AG09309 (cell line): ENCODE measurements at regions not wholly inside any gene's neighbourhood (a gene's known extent, or its start where the extent isn't known, plus 50 kb on each side); places are given as distances from the start of the nearest gene placed in this dataset.
A peak's percentile ranks its signal among the peaks of the same experiment; 100 is the strongest.

Experiments used
- DNase-seq: peaks from one replicate; pipeline ENCODE4 v3.0.0-alpha.2; 2010; ENCODE audit warnings: low read depth
- H3K4me3 ChIP-seq: 2 replicates; pipeline ENCODE4 v1.5.1; 2011; ENCODE audit warnings: mild to moderate bottlenecking, low read depth, low read length, moderate library complexity; ENCODE audit not compliant: control insufficient read depth
- CTCF ChIP-seq: IDR thresholded peaks from 2 replicates; pipeline ENCODE4 v1.5.1; 2011; ENCODE audit warnings: mild to moderate bottlenecking, low read depth, low read length, inconsistent platforms; ENCODE audit not compliant: insufficient read depth, control insufficient read depth; ENCODE audit errors: missing control alignments

GRCh38 chr5:127223256-127223974 is 67.2 kb upstream of the MEGF10 start:
- TF ChIP-seq CTCF: no peak
- no peak overlapping the region for H3K4me3 ChIP-seq
- no peak for DNase-seq

- no peak for DNase-seq
- H3K4me3 ChIP-seq: no peak overlapping the region
- no peak for TF ChIP-seq CTCF
Measured at GRCh38 chr5:127227881-127228280, 62.7 kb upstream of the MEGF10 start.

- H3K4me3 ChIP-seq: peak overlapping the region; percentile 56
- no peak for DNase-seq
- TF ChIP-seq CTCF: no peak
Measured at GRCh38 chr5:127228540-127229184, 61.9 kb upstream of the MEGF10 start.

- DNase-seq: no peak
- peak; percentile 18 for TF ChIP-seq CTCF
- peak overlapping the region; percentile 56 for H3K4me3 ChIP-seq
Measured at GRCh38 chr5:127229185-127229889, 61.3 kb upstream of the MEGF10 start.

GRCh38 chr5:127231118-127231517 is 59.5 kb upstream of the MEGF10 start:
- H3K4me3 ChIP-seq: no peak overlapping the region
- no peak for DNase-seq
- TF ChIP-seq CTCF: no peak

- no peak for TF ChIP-seq CTCF
- no peak for DNase-seq
- H3K4me3 ChIP-seq: no peak overlapping the region
Measured at GRCh38 chr5:127233590-127233989, 57.0 kb upstream of the MEGF10 start.
